Activated T-cell treated with anti-CD3 and anti-CD28 coated beads, Interleukin-2, amount 50 U/mL, for 72 hours (primary cell): ENCODE measurements at regions not wholly inside any gene's neighbourhood (a gene's known extent, or its start where the extent isn't known, plus 50 kb on each side); places are given as distances from the start of the nearest gene placed in this dataset.
A peak's percentile ranks its signal among the peaks of the same experiment; 100 is the strongest.

Experiments used
- ATAC-seq, 2 donors: fragments of 150-1000 bp; cut with Tn5 transposase; replicated peaks in 1 of 2; 2 replicates each; pipeline ENCODE4 v1.10.0; 2021; ENCODE audit warnings: moderate library complexity in 2 of 2, mild to moderate bottlenecking in 1 of 2
- DNase-seq, 2 donors: peaks; one replicate each; pipeline ENCODE4 v3.0.0; 2021 to 2022; ENCODE audit warnings: mixed read lengths in 1 of 2
- H3K27ac Mint-ChIP-seq: one replicate; pipeline ENCODE4 v1.8.0; 2022; ENCODE audit warnings: mild to moderate bottlenecking, moderate library complexity, mixed read lengths
- H3K27me3 Mint-ChIP-seq: one replicate; pipeline ENCODE4 v1.8.0; 2022; ENCODE audit warnings: low read depth, mixed read lengths
- H3K36me3 Mint-ChIP-seq, 2 donors: one replicate each; pipeline ENCODE4 v1.8.0; 2022; ENCODE audit warnings: mixed read lengths in 2 of 2, mild to moderate bottlenecking in 1 of 2; ENCODE audit not compliant: insufficient read depth in 2 of 2
- H3K4me1 Mint-ChIP-seq: one replicate; pipeline ENCODE4 v1.8.0; 2022; ENCODE audit warnings: low read depth, mixed read lengths
- H3K4me3 Mint-ChIP-seq, 2 donors: one replicate each; pipeline ENCODE4 v1.8.0; 2022; ENCODE audit warnings: mild to moderate bottlenecking in 2 of 2, mixed read lengths in 2 of 2, moderate library complexity in 2 of 2
- H3K9me3 Mint-ChIP-seq, 2 donors: one replicate each; pipeline ENCODE4 v1.8.0; 2022; ENCODE audit warnings: mixed read lengths in 2 of 2

GRCh38 chr1:162951553-162952315 is 90.8 kb upstream of the CCDC190 start:
- peak; percentile 54 to 76 for ATAC-seq
- Mint-ChIP-seq H3K4me3 (no peak overlapping the region), H3K27ac (no peak overlapping the region), H3K36me3 (no peaks in the 10 kb centered on the region), H3K27me3 (peaks cover 30% of the 10 kb centered on the region), H3K9me3 (peaks cover 0 to 5% of the 10 kb centered on the region in 2 donors), H3K4me1 (peaks cover 8% of the 10 kb centered on the region)
- no peak for DNase-seq

- Mint-ChIP-seq H3K27me3 (peaks cover 14% of the 10 kb centered on the region), H3K36me3 (no peaks in the 10 kb centered on the region), H3K27ac (no peak overlapping the region), H3K4me1 (peaks cover 8% of the 10 kb centered on the region), H3K4me3 (no peak overlapping the region), H3K9me3 (peaks cover 0 to 5% of the 10 kb centered on the region in 2 donors)
- ATAC-seq (no peak), DNase-seq (no peak)
Observed at GRCh38 chr1:162950187-162950586, 89.2 kb upstream of the CCDC190 start.

DNA sequence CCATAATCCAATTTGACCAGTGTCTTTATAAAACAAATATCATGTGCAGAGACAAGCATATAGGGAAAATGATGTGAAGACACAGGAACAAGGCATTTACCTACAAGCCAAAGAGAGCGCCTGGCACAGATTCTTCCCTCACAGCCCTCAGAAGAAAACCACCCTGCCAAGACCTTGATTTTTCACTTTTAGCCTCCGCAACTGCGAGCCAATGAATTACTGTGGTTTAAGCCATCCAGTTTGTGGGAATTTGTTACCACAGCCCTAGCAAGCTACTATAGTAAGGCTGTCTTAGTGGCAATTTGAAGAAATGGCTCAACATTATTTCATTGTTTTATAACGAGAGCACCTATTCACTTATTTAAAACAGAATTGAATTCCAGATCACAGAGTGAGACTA is 85.7 kb upstream of the CCDC190 start:
- peaks cover 15% of the 10 kb centered on the region for H3K27me3 Mint-ChIP-seq
- peaks cover 7% of the 10 kb centered on the region for H3K4me1 Mint-ChIP-seq
- H3K4me3 Mint-ChIP-seq: no peak overlapping the region
- DNase-seq: no peak
- H3K9me3 Mint-ChIP-seq: no peaks in the 10 kb centered on the region
- no peak for ATAC-seq
- no peaks in the 10 kb centered on the region for H3K36me3 Mint-ChIP-seq
- no peak overlapping the region for H3K27ac Mint-ChIP-seq

- peaks cover 21% of the 10 kb centered on the region for H3K27me3 Mint-ChIP-seq
- no peak overlapping the region for H3K27ac Mint-ChIP-seq
- H3K36me3 Mint-ChIP-seq: no peaks in the 10 kb centered on the region
- no peak for DNase-seq
- ATAC-seq: no peak
- no peaks in the 10 kb centered on the region for H3K9me3 Mint-ChIP-seq
- peaks cover 5% of the 10 kb centered on the region for H3K4me1 Mint-ChIP-seq
- H3K4me3 Mint-ChIP-seq: no peak overlapping the region
Observed at GRCh38 chr1:162944974-162945674, 84.1 kb upstream of the CCDC190 start.

DNA sequence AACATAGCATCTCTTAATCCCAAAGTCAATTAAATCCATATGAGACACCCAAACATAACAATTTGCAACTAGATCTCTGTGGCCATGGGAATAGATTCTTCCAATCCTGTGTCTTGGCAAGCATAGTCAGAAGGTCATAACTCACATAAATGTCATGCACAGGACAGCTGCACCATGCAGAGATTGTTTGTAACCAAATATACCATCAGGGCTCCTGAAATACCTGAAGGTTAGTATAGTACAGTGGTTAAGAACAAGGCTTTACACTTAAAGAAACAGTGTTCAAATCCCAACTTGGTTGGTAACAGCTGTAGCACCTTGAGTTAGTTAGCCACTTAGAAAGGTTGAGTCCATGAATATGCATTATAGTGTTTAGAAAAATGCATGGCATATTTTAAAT is 82.6 kb upstream of the CCDC190 start:
- H3K4me1 Mint-ChIP-seq: peaks cover 5% of the 10 kb centered on the region
- ATAC-seq (no peak), DNase-seq (no peak)
- H3K27me3 Mint-ChIP-seq: peaks cover 29% of the 10 kb centered on the region
- H3K9me3 Mint-ChIP-seq: no peaks in the 10 kb centered on the region
- H3K27ac Mint-ChIP-seq: no peak overlapping the region
- no peaks in the 10 kb centered on the region for H3K36me3 Mint-ChIP-seq
- H3K4me3 Mint-ChIP-seq: no peak overlapping the region

GRCh38 chr1:162942916-162943559 is 82.1 kb upstream of the CCDC190 start:
- H3K36me3 Mint-ChIP-seq: no peaks in the 10 kb centered on the region
- H3K27ac Mint-ChIP-seq: no peak overlapping the region
- no peak overlapping the region for H3K4me3 Mint-ChIP-seq
- ATAC-seq (no peak), DNase-seq (no peak)
- H3K4me1 Mint-ChIP-seq: peaks cover 5% of the 10 kb centered on the region
- no peaks in the 10 kb centered on the region for H3K9me3 Mint-ChIP-seq
- H3K27me3 Mint-ChIP-seq: peaks cover 29% of the 10 kb centered on the region

DNA sequence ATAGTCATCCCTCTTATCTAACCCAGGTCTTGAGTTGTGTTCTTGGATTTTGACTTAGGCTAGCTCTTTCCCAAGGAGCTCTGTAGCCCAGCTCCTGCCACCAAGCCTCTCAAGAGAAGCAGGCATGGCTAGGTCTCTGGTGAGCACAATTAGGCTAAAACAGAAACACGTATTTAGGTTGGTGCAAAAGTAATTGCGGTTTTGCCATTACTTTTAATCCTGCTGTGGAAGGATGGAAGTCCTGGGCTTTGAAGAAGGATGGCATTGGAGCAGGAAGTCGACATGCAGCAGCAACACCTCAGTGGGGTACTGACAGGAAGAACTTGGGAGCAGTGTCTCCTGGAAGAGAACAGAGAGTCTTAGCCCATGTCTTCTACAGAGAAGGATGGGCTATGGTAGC is 80.0 kb upstream of the CCDC190 start:
- ATAC-seq: no peak

GRCh38 chr1:162939035-162939434 is 78.1 kb upstream of the CCDC190 start:
- peaks cover 54% of the 10 kb centered on the region for H3K27me3 Mint-ChIP-seq
- H3K36me3 Mint-ChIP-seq: no peaks in the 10 kb centered on the region
- no peak for DNase-seq
- H3K27ac Mint-ChIP-seq: no peak overlapping the region
- peaks cover 5% of the 10 kb centered on the region for H3K4me1 Mint-ChIP-seq
- H3K9me3 Mint-ChIP-seq: no peaks in the 10 kb centered on the region
- ATAC-seq: no peak
- no peak overlapping the region for H3K4me3 Mint-ChIP-seq

More for the DNA sequence above, 80.0 kb upstream of the CCDC190 start:
- peaks cover 40% of the 10 kb centered on the region for H3K27me3 Mint-ChIP-seq
- H3K4me1 Mint-ChIP-seq: peaks cover 5% of the 10 kb centered on the region
- no peak overlapping the region for H3K27ac Mint-ChIP-seq
- DNase-seq: no peak
- H3K4me3 Mint-ChIP-seq: no peak overlapping the region
- no peaks in the 10 kb centered on the region for H3K9me3 Mint-ChIP-seq
- H3K36me3 Mint-ChIP-seq: no peaks in the 10 kb centered on the region

GRCh38 chr1:162937716-162938395 is 76.9 kb upstream of the CCDC190 start:
- H3K9me3 Mint-ChIP-seq: no peaks in the 10 kb centered on the region
- no peaks in the 10 kb centered on the region for H3K36me3 Mint-ChIP-seq
- H3K27me3 Mint-ChIP-seq: peaks cover 53% of the 10 kb centered on the region
- no peak overlapping the region for H3K4me3 Mint-ChIP-seq
- H3K27ac Mint-ChIP-seq: no peak overlapping the region
- H3K4me1 Mint-ChIP-seq: peaks cover 1% of the 10 kb centered on the region
- DNase-seq (no peak), ATAC-seq (no peak)

GRCh38 chr1:162930976-162931560 is 70.1 kb upstream of the CCDC190 start:
- ATAC-seq (no peak), DNase-seq (no peak)
- H3K27me3 Mint-ChIP-seq: peaks cover 46% of the 10 kb centered on the region
- no peaks in the 10 kb centered on the region for H3K9me3 Mint-ChIP-seq
- H3K36me3 Mint-ChIP-seq: no peaks in the 10 kb centered on the region
- H3K4me3 Mint-ChIP-seq: no peak overlapping the region
- H3K4me1 Mint-ChIP-seq: no peaks in the 10 kb centered on the region
- no peak overlapping the region for H3K27ac Mint-ChIP-seq

GRCh38 chr1:162930532-162930931 is 69.6 kb upstream of the CCDC190 start:
- H3K36me3 Mint-ChIP-seq: no peaks in the 10 kb centered on the region
- DNase-seq (no peak), ATAC-seq (no peak)
- H3K4me1 Mint-ChIP-seq: no peaks in the 10 kb centered on the region
- H3K9me3 Mint-ChIP-seq: no peaks in the 10 kb centered on the region
- H3K4me3 Mint-ChIP-seq: no peak overlapping the region
- peaks cover 47% of the 10 kb centered on the region for H3K27me3 Mint-ChIP-seq
- no peak overlapping the region for H3K27ac Mint-ChIP-seq

DNA sequence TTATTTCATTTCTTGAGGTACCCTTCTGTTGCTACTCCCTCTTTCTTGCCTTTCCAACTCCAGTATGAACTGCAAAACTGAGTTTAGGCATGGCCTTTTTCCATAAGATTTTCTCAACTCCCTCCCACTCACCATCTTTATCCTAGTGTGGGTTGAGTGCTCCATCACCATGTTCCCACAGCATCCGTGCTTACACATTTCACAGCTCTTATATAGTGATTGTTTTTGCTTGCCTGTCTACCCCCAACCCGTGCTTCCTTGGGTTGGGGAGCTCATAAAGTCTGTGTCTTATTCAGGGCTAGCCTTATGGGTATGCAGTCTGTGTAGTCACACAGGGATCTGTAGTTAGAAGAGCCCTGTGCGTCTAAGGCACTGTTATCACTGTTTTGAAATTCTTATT is 68.2 kb upstream of the CCDC190 start:
- H3K36me3 Mint-ChIP-seq: no peaks in the 10 kb centered on the region
- no peak overlapping the region for H3K27ac Mint-ChIP-seq
- DNase-seq: no peak
- peaks cover 43% of the 10 kb centered on the region for H3K27me3 Mint-ChIP-seq
- H3K4me1 Mint-ChIP-seq: no peaks in the 10 kb centered on the region
- H3K4me3 Mint-ChIP-seq: no peak overlapping the region
- no peaks in the 10 kb centered on the region for H3K9me3 Mint-ChIP-seq
- ATAC-seq: no peak

- DNase-seq (no peak), ATAC-seq (no peak)
- H3K27me3 Mint-ChIP-seq: peaks cover 43% of the 10 kb centered on the region
- no peaks in the 10 kb centered on the region for H3K36me3 Mint-ChIP-seq
- H3K4me1 Mint-ChIP-seq: no peaks in the 10 kb centered on the region
- H3K9me3 Mint-ChIP-seq: no peaks in the 10 kb centered on the region
- no peak overlapping the region for H3K27ac Mint-ChIP-seq
- H3K4me3 Mint-ChIP-seq: no peak overlapping the region
Observed at GRCh38 chr1:162928141-162928540, 67.2 kb upstream of the CCDC190 start.
